Gastrocnemius medialis (tissue), 4 donors: ENCODE measurements at regions not wholly inside any gene's neighbourhood (a gene's known extent, or its start where the extent isn't known, plus 50 kb on each side); places are given as distances from the start of the nearest gene placed in this dataset.

Source experiments
- POLR2A ChIP-seq, 2 donors: fragments of 450-650 bp; IDR thresholded peaks; one replicate each; pipeline ENCODE4 v1.6.1; 2017; ENCODE audit warnings: antibody characterized with exemption in 2 of 2, mild to moderate bottlenecking in 2 of 2, moderate library complexity in 2 of 2
- TF ChIP-seq, protein P1 (sequence below), 5 experiments: fragments of 450-650 bp in 3 of 5; fragments of 200-600 bp in 2 of 5; sonication (generic) in 2 of 5; IDR thresholded peaks in 4 of 5; conservative IDR thresholded peaks in 1 of 5; 1 replicate in 4 of 5; 2 replicates in 1 of 5; pipeline ENCODE4 v1.5.1; 2016 to 2019; ENCODE audit warnings: antibody characterized with exemption in 5 of 5, mild to moderate bottlenecking in 3 of 5, moderate library complexity in 3 of 5

DNA sequence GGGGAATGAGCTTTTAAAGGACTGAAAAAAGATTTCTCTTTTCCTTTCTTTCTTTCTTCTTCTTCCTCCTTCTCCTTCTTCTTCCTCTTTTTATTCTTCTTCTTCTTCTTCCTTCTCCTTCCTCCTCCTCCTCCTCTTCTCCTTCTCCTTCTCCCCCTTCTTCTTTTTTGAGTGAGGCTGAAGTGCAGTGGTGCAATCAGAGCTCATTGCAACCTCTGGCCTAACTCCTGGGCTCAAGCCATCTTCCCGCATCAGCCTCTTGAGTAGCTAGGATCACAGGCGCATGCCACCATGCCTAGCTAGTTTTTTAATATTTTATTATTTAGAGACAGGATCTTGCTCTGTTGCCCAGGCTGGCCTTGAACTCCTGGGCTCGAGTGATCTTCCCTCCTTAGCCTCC is 120.9 kb upstream of the KL start:
- TF ChIP-seq, protein P1, sequence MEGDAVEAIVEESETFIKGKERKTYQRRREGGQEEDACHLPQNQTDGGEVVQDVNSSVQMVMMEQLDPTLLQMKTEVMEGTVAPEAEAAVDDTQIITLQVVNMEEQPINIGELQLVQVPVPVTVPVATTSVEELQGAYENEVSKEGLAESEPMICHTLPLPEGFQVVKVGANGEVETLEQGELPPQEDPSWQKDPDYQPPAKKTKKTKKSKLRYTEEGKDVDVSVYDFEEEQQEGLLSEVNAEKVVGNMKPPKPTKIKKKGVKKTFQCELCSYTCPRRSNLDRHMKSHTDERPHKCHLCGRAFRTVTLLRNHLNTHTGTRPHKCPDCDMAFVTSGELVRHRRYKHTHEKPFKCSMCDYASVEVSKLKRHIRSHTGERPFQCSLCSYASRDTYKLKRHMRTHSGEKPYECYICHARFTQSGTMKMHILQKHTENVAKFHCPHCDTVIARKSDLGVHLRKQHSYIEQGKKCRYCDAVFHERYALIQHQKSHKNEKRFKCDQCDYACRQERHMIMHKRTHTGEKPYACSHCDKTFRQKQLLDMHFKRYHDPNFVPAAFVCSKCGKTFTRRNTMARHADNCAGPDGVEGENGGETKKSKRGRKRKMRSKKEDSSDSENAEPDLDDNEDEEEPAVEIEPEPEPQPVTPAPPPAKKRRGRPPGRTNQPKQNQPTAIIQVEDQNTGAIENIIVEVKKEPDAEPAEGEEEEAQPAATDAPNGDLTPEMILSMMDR (IDR thresholded peaks at IDR 0.05 in 4 of 5, conservative IDR thresholded peaks at IDR 0.05 in 1 of 5), result no peak
- TF ChIP-seq POLR2A (IDR thresholded peaks at IDR 0.05), result no peak
